HEK293T (cell line): ENCODE measurements at regions not wholly inside any gene's neighbourhood (a gene's known extent, or its start where the extent isn't known, plus 50 kb on each side); places are given as distances from the start of the nearest gene placed in this dataset.

ENCODE experiments used
- ARNT ChIP-seq: fragments of 450-650 bp; IDR thresholded peaks from 2 replicates; pipeline ENCODE4 v1.6.1; 2017; ENCODE audit warnings: mild to moderate bottlenecking
- FOXM1 ChIP-seq: fragments of 450-650 bp; IDR thresholded peaks from 2 replicates; pipeline ENCODE4 v1.6.1; 2017; ENCODE audit warnings: mild to moderate bottlenecking, borderline replicate concordance
- L3MBTL2 ChIP-seq: fragments of 450-650 bp; conservative IDR thresholded peaks from 2 replicates; pipeline ENCODE4 v1.6.1; 2016; ENCODE audit warnings: mild to moderate bottlenecking
- SUZ12 ChIP-seq: fragments of 450-650 bp; IDR thresholded peaks from 2 replicates; pipeline ENCODE4 v1.6.1; 2016; ENCODE audit warnings: mild to moderate bottlenecking
- ZNF384 ChIP-seq: fragments of 450-650 bp; IDR thresholded peaks from 2 replicates; pipeline ENCODE4 v1.6.1; 2016

DNA sequence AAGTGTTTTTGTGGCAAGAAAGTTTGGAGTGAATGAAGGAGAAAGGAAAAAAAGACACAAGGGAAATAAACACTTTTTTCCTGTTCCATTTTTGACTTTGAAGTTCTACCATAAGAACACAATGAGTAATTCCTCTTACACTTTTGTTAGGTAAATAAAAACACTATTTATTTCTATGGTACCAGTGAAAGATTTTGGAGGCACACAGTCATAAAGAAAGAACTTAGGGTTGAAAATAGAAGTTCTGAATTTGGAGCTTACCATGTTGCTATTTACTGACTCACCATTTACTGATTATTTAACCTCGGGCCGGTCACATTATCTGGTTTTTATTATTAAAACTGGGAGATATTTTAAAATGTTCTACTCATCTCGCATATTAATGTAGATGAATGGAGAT, 367.8 kb downstream of the TLE1 start:
- no peak for TF ChIP-seq ARNT
- TF ChIP-seq ZNF384, result no peak
- TF ChIP-seq FOXM1, result no peak
- no peak for TF ChIP-seq L3MBTL2
- TF ChIP-seq SUZ12, result no peak
